ENCODE measurements at regions not wholly inside any gene's neighbourhood (a gene's known extent, or its start where the extent isn't known, plus 50 kb on each side); places are given as distances from the start of the nearest gene placed in this dataset.

DNA sequence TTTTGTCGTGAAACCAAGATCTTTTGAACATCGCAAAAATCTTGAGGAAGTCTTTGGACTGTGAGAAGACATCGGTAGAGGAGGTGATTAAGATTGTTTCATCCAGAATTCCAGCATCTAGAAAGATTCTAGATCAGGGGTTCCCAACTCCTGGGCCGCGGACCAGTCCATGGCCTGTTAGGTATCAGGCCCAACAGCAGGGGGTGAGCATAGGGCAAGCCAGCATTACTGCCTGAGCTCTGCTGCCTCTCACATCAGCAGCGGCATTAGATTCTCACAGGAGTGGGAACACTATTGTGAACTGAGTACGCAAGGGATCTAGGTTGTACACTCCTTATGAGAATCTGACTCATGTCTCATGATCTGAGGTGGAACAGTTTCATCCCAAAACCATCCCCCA is 600.6 kb upstream of the CDH11 start (continued):
- TF ChIP-seq TAF1 (IDR thresholded peaks at IDR 0.05; ENCODE audit: low read depth, low read length) = no peak

DNA sequence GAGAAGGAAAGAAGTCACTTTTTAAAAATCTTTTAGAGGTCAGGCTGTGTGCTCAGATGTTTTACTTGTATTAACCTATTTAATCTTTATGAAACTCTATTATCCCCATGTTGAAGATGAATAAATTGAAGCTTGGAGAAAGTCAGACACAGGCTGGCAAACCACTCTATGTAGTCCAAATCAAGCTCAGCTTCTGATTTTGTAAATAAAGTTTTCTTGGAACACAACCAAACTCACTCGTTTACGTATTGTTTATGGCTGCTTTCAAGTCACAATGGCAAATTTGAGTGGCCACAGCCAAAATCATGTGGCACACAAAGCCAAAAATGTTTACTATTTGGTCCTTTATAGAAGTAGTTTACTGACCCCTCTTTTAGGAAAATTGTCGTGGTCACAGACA is 596.0 kb upstream of the CDH11 start:
- Histone ChIP-seq H3K23ac (ENCODE audit: insufficient read length) (no peak overlapping the region), H2BK5ac (ENCODE audit: low read depth, low read length) (no peak overlapping the region), H3K27ac (ENCODE audit: low read depth, low read length) (no peak overlapping the region), H3K9me3 (ENCODE audit: insufficient read depth in 2 of 2, low read depth in 1 of 2, low read length in 1 of 2) (no peaks in the 10 kb centered on the region), H3K56ac (replicated peaks; ENCODE audit: insufficient read length, low read depth, low read length) (no peak overlapping the region), H3K14ac (ENCODE audit: insufficient read length) (no peak overlapping the region), H3K23me2 (ENCODE audit: low read depth, low read length) (no peaks in the 10 kb centered on the region), H2AK5ac (ENCODE audit: low read depth, low read length) (no peak overlapping the region), H2BK12ac (ENCODE audit: low read depth, low read length) (no peak overlapping the region), H3K79me1 (ENCODE audit: low read depth, low read length) (no peaks in the 10 kb centered on the region), H3K4me1 (replicated peaks in 1 of 4; ENCODE audit: control insufficient read depth in 3 of 4, insufficient read depth in 4 of 4, low read length in 3 of 4) (peaks cover 2 to 8% (median 5%) of the 10 kb centered on the region in 4 experiments; a peak in 6 of 7 replicates), H3K4me3 (ENCODE audit: extremely low read depth in 1 of 4, insufficient read depth in 2 of 4, low read depth in 3 of 4, low read length in 4 of 4) (no peak overlapping the region), H2BK120ac (replicated peaks; ENCODE audit: low read depth, low read length) (no peak overlapping the region), H3K79me2 (ENCODE audit: control insufficient read depth in 1 of 2, insufficient read depth in 2 of 2, low read length in 2 of 2) (no peaks in the 10 kb centered on the region), H3K27me3 (replicated peaks in 1 of 4; ENCODE audit: control insufficient read depth in 3 of 4, extremely low read depth in 1 of 4, insufficient read depth in 3 of 4, low read length in 3 of 4) (0 out of 7 replicates have a peak, but pooled peaks cover 0 to 2% (median 0%) of the 10 kb centered on the region in 4 experiments), H2BK15ac (ENCODE audit: low read length) (0 out of 2 replicates have a peak overlapping the region, but pooled peaks have one; percentile 13), H4K5ac (ENCODE audit: insufficient read length, low read depth, low read length) (no peak overlapping the region), H3K4ac (replicated peaks; ENCODE audit: insufficient read length, low read depth, low read length) (no peak overlapping the region), H4K8ac (ENCODE audit: extremely low read depth, insufficient read depth, low read length) (no peak overlapping the region), H2AFZ (ENCODE audit: low read length) (no peak overlapping the region), H3K18ac (ENCODE audit: extremely low read depth, low read length) (no peak overlapping the region), H4K20me1 (replicated peaks in 1 of 2; ENCODE audit: control insufficient read depth in 1 of 2, insufficient read depth in 2 of 2, low read length in 2 of 2) (no peaks in the 10 kb centered on the region), H3K9ac (replicated peaks in 1 of 4; ENCODE audit: extremely low read depth in 1 of 4, low read depth in 3 of 4, low read length in 3 of 4) (no peak overlapping the region), H4K91ac (replicated peaks; ENCODE audit: insufficient read length, low read length) (no peak overlapping the region), H2BK20ac (ENCODE audit: low read length) (no peak overlapping the region), H3K4me2 (ENCODE audit: insufficient read depth in 1 of 2, low read depth in 2 of 2, low read length in 2 of 2) (no peak overlapping the region), H3K36me3 (ENCODE audit: control insufficient read depth in 2 of 4, insufficient read depth in 4 of 4, low read length in 3 of 4) (no peaks in the 10 kb centered on the region)
- POLR2A ChIA-PET (ENCODE audit: partially characterized antibody) = no interaction called here
- 89% methylated on average over 3 of the region's 3 CpGs; no CpG with 5 or more reads in 1 of the 2 experiments for whole genome bisulfite sequencing, 2 experiments (ENCODE audit: extremely low coverage in 1 of 2, insufficient coverage in 1 of 2, insufficient read length in 1 of 2, insufficient replicate concordance in 2 of 2, low coverage in 1 of 2, low lambda C conversion rate in 2 of 2, missing lambda C conversion rate in 1 of 2)
- no peak for DNase-seq (ENCODE audit: low read depth in 1 of 2, low spot score in 2 of 2)
- TF ChIP-seq, protein P1, sequence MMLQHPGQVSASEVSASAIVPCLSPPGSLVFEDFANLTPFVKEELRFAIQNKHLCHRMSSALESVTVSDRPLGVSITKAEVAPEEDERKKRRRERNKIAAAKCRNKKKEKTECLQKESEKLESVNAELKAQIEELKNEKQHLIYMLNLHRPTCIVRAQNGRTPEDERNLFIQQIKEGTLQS (IDR thresholded peaks at IDR 0.05; ENCODE audit: insufficient read depth, low read depth, low read length) = no peak
- CTCF ChIA-PET (ENCODE audit: partially characterized antibody) = no interaction called here
- no peak for FAIRE-seq

Data from H1 (cell line).